ENCODE measurements at regions not wholly inside any gene's neighbourhood (a gene's known extent, or its start where the extent isn't known, plus 50 kb on each side); places are given as distances from the start of the nearest gene placed in this dataset.

DNA sequence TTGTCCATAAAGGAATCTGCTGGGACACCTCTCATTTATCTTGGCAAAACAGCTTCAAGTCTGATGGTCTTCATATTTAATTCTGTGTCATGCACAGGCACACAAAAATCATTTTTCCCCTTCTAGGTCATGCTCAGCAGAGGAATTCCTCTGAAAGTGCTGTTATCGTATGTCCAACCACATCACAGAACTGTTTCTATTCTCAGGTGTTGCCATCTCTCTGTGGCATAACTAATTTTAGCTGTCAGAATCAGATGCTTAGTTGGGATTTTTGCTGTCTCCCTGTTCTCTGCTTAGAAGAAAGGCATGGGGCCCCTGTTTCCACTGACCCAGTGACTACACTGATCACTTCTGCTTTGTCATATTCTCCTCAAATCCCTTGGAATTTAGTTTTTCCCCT, 608.0 kb upstream of the EPHA7 start:
- intact Hi-C loops (cut with DNase I), result no loop called here
- no peak overlapping the region for H3K4me3 ChIP-seq
- WGBS, 4 donors, result 55 to 67% (median 62%) methylated on average over 1 of the region's 1 CpG

DNA sequence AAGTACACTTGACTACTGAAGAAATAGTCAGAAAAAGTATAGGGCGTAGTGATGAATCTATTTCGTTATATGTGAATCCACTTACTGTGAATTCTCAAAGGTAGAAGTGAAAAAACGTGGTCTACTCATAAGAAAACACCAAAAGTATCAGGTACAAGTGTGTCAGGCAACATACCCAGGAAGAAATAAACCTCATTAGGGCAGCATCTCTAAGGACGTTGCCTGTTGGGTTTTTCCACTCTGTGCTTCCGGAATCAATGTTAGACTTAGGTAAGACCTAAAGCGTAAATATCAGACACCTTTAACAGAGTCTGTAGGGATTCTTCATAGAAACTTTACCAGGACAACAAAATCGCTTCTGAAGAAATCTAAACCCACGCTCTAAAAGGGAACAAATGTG, 607.2 kb upstream of the EPHA7 start:
- intact Hi-C loops (cut with DNase I), result no loop called here
- Histone ChIP-seq H3K36me3 (no peaks in the 10 kb centered on the region), H3K4me3 (no peak overlapping the region), H3K4me1 (no peaks in the 10 kb centered on the region), H3K27ac (no peak overlapping the region), H3K27me3 (no peaks in the 10 kb centered on the region), H3K9me3 (peaks cover 0 to 11% (median 0%) of the 10 kb centered on the region in 12 donors)
- DNase-seq (no peak), ATAC-seq (no peak)
- WGBS, 4 donors, result 80 to 84% (median 80%) methylated on average over 8 of the region's 8 CpGs
- TF ChIP-seq POLR2A (IDR thresholded peaks at IDR 0.05), result no peak
- TF ChIP-seq, protein P1, sequence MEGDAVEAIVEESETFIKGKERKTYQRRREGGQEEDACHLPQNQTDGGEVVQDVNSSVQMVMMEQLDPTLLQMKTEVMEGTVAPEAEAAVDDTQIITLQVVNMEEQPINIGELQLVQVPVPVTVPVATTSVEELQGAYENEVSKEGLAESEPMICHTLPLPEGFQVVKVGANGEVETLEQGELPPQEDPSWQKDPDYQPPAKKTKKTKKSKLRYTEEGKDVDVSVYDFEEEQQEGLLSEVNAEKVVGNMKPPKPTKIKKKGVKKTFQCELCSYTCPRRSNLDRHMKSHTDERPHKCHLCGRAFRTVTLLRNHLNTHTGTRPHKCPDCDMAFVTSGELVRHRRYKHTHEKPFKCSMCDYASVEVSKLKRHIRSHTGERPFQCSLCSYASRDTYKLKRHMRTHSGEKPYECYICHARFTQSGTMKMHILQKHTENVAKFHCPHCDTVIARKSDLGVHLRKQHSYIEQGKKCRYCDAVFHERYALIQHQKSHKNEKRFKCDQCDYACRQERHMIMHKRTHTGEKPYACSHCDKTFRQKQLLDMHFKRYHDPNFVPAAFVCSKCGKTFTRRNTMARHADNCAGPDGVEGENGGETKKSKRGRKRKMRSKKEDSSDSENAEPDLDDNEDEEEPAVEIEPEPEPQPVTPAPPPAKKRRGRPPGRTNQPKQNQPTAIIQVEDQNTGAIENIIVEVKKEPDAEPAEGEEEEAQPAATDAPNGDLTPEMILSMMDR (IDR thresholded peaks at IDR 0.05), result no peak

More for the DNA sequence above, 608.0 kb upstream of the EPHA7 start:
- no peak overlapping the region for H3K27ac ChIP-seq
- H3K4me1 ChIP-seq, result no peaks in the 10 kb centered on the region
- H3K36me3 ChIP-seq, result no peaks in the 10 kb centered on the region
- ATAC-seq, result no peak
- no peak for TF ChIP-seq POLR2A (IDR thresholded peaks at IDR 0.05)
- TF ChIP-seq, protein P1 (IDR thresholded peaks at IDR 0.05), result no peak
- H3K9me3 ChIP-seq, result peaks cover 0 to 6% (median 0%) of the 10 kb centered on the region in 12 donors
- no peaks in the 10 kb centered on the region for H3K27me3 ChIP-seq
- DNase-seq, result no peak

DNA sequence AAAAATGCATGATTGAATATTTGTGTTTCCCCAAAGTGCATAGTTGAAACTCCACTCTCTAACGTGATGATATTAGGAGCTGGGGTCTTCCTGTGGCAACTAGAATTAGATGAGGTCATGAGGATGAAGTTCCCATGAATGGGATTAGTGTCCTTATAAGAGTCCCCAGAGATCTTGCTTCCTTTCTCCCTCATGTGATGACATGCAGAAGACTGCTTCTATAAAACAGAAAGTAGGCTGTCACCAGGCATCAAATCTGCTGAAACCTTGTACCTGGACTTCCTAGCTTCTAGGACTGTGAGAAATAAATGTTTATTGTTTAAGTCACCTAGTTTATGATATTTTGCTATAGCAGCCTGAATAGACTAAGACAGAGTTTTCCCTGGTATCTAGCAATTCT, 586.5 kb upstream of the EPHA7 start:
- TF ChIP-seq, protein P1 (IDR thresholded peaks at IDR 0.05), result no peak
- TF ChIP-seq POLR2A (IDR thresholded peaks at IDR 0.05), result no peak
- H3K4me1 ChIP-seq, result no peaks in the 10 kb centered on the region
- no peaks in the 10 kb centered on the region for H3K27me3 ChIP-seq
- no peak for ATAC-seq
- H3K36me3 ChIP-seq, result no peaks in the 10 kb centered on the region
- peaks cover 0 to 3% (median 0%) of the 10 kb centered on the region in 12 donors for H3K9me3 ChIP-seq
- no peak for DNase-seq
- no peak overlapping the region for H3K4me3 ChIP-seq
- intact Hi-C loops (cut with DNase I), result no loop called here
- 9 to 31% (median 23%) methylated on average over 1 of the region's 1 CpG for whole genome bisulfite sequencing, 4 donors
- H3K27ac ChIP-seq, result no peak overlapping the region

DNA sequence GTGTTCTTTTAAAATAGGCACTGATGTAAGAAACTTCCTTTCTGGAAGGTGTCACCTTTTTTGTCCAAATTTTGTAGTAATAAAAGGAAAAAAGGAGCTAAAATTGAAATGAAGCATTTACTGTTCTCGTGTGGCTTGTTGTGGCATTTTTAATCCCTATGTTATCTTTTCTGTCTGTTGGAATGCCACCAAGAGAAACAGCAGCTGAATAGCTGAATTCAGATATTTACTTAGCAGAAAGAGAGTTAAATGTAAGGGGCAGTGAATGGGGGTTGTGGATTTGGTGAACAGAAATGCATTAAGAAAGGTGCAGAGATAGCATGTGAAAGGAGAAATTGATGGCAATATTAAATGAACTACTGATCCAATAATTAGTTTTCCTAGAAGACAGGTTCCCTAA, 573.6 kb upstream of the EPHA7 start:
- WGBS, 4 donors, result 24 to 48% (median 35%) methylated on average over 1 of the region's 1 CpG
- Histone ChIP-seq H3K9me3 (no peaks in the 10 kb centered on the region), H3K4me1 (no peaks in the 10 kb centered on the region), H3K36me3 (no peaks in the 10 kb centered on the region), H3K4me3 (no peak overlapping the region), H3K27me3 (no peaks in the 10 kb centered on the region), H3K27ac (no peak overlapping the region)
- DNase-seq (no peak), ATAC-seq (no peak)
- intact Hi-C loops (cut with DNase I), result no loop called here
- TF ChIP-seq, protein P1 (IDR thresholded peaks at IDR 0.05), result no peak
- no peak for TF ChIP-seq POLR2A (IDR thresholded peaks at IDR 0.05)

All from heart left ventricle (tissue), 16 donors.